OCI-LY7 (cell line): ENCODE measurements at regions not wholly inside any gene's neighbourhood (a gene's known extent, or its start where the extent isn't known, plus 50 kb on each side); places are given as distances from the start of the nearest gene placed in this dataset.

ENCODE experiments used
- BruUV-seq: library from RNA; stranded (reverse); fragments of 400-500 nt; replicated peaks from 2 replicates; lab custom pipeline; 2021; lab: Mats Ljungman, UMichigan
- CTCF ChIA-PET: fragments of 300-600 bp; sonication (Branson Sonifier 250); formaldehyde crosslinking; loops from one replicate; lab custom pipeline; 2022; ENCODE audit warnings: antibody characterized with exemption; ENCODE audit not compliant: unreplicated experiment; lab: Charles Lee
- POLR2A ChIA-PET: fragments of 300-600 bp; sonication (Branson Sonifier 250); formaldehyde crosslinking; loops from one replicate; lab custom pipeline; 2022; ENCODE audit warnings: antibody characterized with exemption; lab: Charles Lee
- DNase-seq: peaks from one replicate; pipeline ENCODE4 v3.0.0-alpha.2; 2015; ENCODE audit warnings: low spot score
- H2AFZ ChIP-seq: fragments of 200-600 bp; sonication (generic), shearing (Covaris generic); 2 replicates; pipeline ENCODE4 v1.6.1; 2014; ENCODE audit warnings: mild to moderate bottlenecking, antibody characterized with exemption, low read length, moderate library complexity
- H3K27ac ChIP-seq: fragments of 200-600 bp; sonication (generic); 2 replicates; pipeline ENCODE4 v1.5.1; 2014; ENCODE audit warnings: mixed run types, low read depth, mild to moderate bottlenecking, moderate library complexity, low read length, inconsistent platforms; ENCODE audit not compliant: poor library complexity, severe bottlenecking
- H3K36me3 ChIP-seq: fragments of 200-600 bp; sonication (generic); 2 replicates; pipeline ENCODE4 v1.6.1; 2014; ENCODE audit warnings: mild to moderate bottlenecking, antibody characterized with exemption, low read length, moderate library complexity, mixed read lengths; ENCODE audit not compliant: insufficient read depth
- H3K4me1 ChIP-seq: fragments of 200-600 bp; sonication (generic); 2 replicates; pipeline ENCODE4 v1.5.1; 2014; ENCODE audit warnings: mild to moderate bottlenecking, low read length; ENCODE audit not compliant: insufficient read depth, poor library complexity, severe bottlenecking
- H3K4me2 ChIP-seq: fragments of 200-600 bp; sonication (generic); 2 replicates; pipeline ENCODE4 v1.6.1; 2014; ENCODE audit warnings: mild to moderate bottlenecking, low read length
- H3K4me3 ChIP-seq: fragments of 200-600 bp; sonication (generic); 2 replicates; pipeline ENCODE4 v1.5.1; 2014; ENCODE audit warnings: mild to moderate bottlenecking, low read depth, low read length; ENCODE audit not compliant: poor library complexity, severe bottlenecking
- H3K79me2 ChIP-seq: fragments of 200-600 bp; sonication (generic); 2 replicates; pipeline ENCODE4 v1.6.1; 2016; ENCODE audit warnings: low read depth, mild to moderate bottlenecking, low read length, moderate library complexity, mixed read lengths; ENCODE audit not compliant: insufficient read depth
- H3K9me2 ChIP-seq: fragments of 200-600 bp; sonication (generic); 2 replicates; pipeline ENCODE4 v1.6.1; 2016; ENCODE audit warnings: mild to moderate bottlenecking, low read length, mixed read lengths; ENCODE audit not compliant: insufficient read depth
- H3K9me3 ChIP-seq: fragments of 200-600 bp; sonication (generic); 2 replicates; pipeline ENCODE4 v1.6.1; 2014; ENCODE audit warnings: mild to moderate bottlenecking, mixed run types, low read length, mixed read lengths
- H4K20me1 ChIP-seq: fragments of 200-600 bp; sonication (generic); 2 replicates; pipeline ENCODE4 v1.6.1; 2014; ENCODE audit warnings: mild to moderate bottlenecking, antibody characterized with exemption, low read length, moderate library complexity, mixed read lengths; ENCODE audit not compliant: insufficient read depth
- CTCF ChIP-seq: fragments of 200-600 bp; sonication (generic); conservative IDR thresholded peaks from 2 replicates; pipeline ENCODE4 v1.5.1; 2014; ENCODE audit warnings: mild to moderate bottlenecking, antibody characterized with exemption, low read length, moderate library complexity, mixed read lengths
- EZH2phosphoT487 ChIP-seq: fragments of 200-600 bp; sonication (generic); IDR thresholded peaks from 2 replicates; pipeline ENCODE4 v1.6.1; 2018; ENCODE audit warnings: low read depth, borderline replicate concordance, mild to moderate bottlenecking, mixed run types, antibody characterized with exemption, low read length, moderate library complexity, mixed read lengths
- intact Hi-C: fragments of 100-400 bp; cut with micrococcal nuclease; formaldehyde crosslinking; loops from one replicate; pipeline ENCODE4 v1.10.0; 2022; ENCODE audit not compliant: unreplicated experiment

DNA sequence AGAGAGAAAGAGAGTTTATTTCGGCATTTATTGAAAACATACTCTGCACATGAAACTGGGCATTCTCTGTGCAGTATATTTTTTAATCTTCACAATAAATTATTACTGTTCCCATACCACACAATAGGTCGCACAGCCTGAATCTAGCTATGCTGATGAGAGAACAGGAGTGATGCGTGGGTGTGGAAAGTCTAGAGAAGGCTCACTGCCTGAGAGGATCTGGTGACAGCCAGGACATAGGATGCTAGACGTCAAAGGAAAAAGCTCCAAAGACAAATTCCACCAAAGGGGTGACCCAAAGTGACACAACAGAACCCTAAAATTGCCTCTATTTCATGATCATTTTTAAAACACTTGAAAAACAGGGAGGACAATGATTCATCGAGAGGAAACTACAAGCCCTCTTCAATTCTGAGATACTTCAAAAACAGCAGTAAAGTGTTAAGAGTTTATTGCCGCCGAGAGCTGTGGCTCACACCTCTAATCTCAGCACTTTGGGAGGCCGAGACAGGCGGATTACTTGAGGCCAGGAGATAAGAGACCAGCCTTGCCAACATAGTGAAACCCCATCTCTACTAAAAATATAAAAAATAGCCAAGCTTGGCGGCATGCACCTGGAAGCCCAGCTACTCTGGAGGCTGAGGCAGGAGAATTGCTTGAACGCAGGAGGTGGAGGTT, 189.6 kb upstream of the NBEA start:
- Histone ChIP-seq H3K36me3 (no peaks in the 10 kb centered on the region), H3K79me2 (no peaks in the 10 kb centered on the region), H3K4me2 (no peak overlapping the region), H3K4me3 (no peak overlapping the region), H3K9me2 (no peaks in the 10 kb centered on the region), H4K20me1 (no peaks in the 10 kb centered on the region), H3K27ac (no peak overlapping the region), H2AFZ (no peak overlapping the region), H3K9me3 (no peaks in the 10 kb centered on the region), H3K4me1 (no peaks in the 10 kb centered on the region)
- POLR2A ChIA-PET: no interaction called here
- CTCF ChIA-PET: no interaction called here
- intact Hi-C loops: no loop called here
- BruUV-seq: no TSS peak
- TF ChIP-seq CTCF (no peak), EZH2phosphoT487 (no peak)
- no peak for DNase-seq

DNA sequence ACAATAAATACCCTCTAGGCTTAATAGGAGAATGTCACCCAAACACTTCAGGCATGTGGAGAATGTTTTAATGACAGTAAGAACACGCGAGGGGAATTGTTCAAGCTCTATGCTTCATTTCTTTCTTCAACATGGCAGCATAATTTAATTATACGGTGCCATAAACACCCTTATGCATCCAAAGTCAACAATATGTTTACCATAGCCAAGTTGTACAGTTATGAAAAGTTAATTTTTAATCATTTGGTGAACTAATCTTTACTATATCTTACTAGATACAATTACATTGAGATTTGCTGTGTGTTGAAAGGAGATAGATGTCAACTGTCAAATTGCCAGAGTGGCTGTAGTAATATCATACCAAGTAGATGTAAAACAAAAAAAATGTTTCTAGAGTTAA, 185.9 kb upstream of the NBEA start:
- H3K27ac ChIP-seq: no peak overlapping the region
- intact Hi-C loops: no loop called here
- POLR2A ChIA-PET: no interaction called here
- no peak overlapping the region for H3K4me2 ChIP-seq
- CTCF ChIA-PET: no interaction called here
- no peaks in the 10 kb centered on the region for H3K36me3 ChIP-seq
- no peak for TF ChIP-seq CTCF
- TF ChIP-seq EZH2phosphoT487: no peak
- H2AFZ ChIP-seq: no peak overlapping the region
- no peaks in the 10 kb centered on the region for H3K4me1 ChIP-seq
- BruUV-seq: no TSS peak
- H4K20me1 ChIP-seq: no peaks in the 10 kb centered on the region
- no peak for DNase-seq
- no peaks in the 10 kb centered on the region for H3K9me3 ChIP-seq
- H3K9me2 ChIP-seq: no peaks in the 10 kb centered on the region
- no peak overlapping the region for H3K4me3 ChIP-seq
- no peaks in the 10 kb centered on the region for H3K79me2 ChIP-seq

- no peak overlapping the region for H2AFZ ChIP-seq
- H3K9me2 ChIP-seq: no peaks in the 10 kb centered on the region
- H3K4me3 ChIP-seq: no peak overlapping the region
- no peaks in the 10 kb centered on the region for H4K20me1 ChIP-seq
- H3K4me1 ChIP-seq: no peaks in the 10 kb centered on the region
- TF ChIP-seq EZH2phosphoT487: no peak
- no peak for TF ChIP-seq CTCF
- no peaks in the 10 kb centered on the region for H3K9me3 ChIP-seq
- ChIA-PET CTCF (interaction anchor here (0.5 kb wide), 1 partner anchor 503 kb away, joined by 4 read pairs; no protein-coding TSS in a partner anchor), POLR2A (no interaction called here)
- no TSS peak for BruUV-seq
- DNase-seq: no peak
- no peak overlapping the region for H3K27ac ChIP-seq
- H3K79me2 ChIP-seq: no peaks in the 10 kb centered on the region
- intact Hi-C loops: no loop called here
- H3K4me2 ChIP-seq: no peak overlapping the region
- no peaks in the 10 kb centered on the region for H3K36me3 ChIP-seq
Measured at GRCh38 chr13:34756572-34756971, 185.5 kb upstream of the NBEA start.
